ENCODE measurements at regions not wholly inside any gene's neighbourhood (a gene's known extent, or its start where the extent isn't known, plus 50 kb on each side); places are given as distances from the start of the nearest gene placed in this dataset.
"Not testable (repeated sequence)": the region's sequence is repeated elsewhere in the genome, so short reads cannot be mapped to it uniquely, and the experiment has no call there.

DNA sequence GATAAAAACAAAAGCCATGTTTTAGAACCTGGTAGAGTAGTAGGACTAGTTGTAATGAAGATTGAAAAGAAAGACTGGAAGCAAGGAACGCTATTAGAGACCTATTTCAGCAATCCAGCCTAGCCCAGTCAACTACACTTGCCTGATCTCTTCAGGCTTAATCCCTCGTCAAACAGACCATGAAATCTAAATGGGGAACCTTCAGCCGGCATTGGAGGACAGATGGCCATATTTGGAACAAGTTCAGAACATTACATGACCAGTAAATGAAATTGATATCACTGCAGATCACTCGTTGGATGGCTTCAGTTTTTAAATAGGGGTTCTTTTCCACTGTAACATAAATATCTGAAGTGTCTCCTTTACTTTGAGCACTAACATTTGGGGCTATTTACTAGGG is 84.8 kb upstream of the WDR44 start:
- no peak for DNase-seq

DNA sequence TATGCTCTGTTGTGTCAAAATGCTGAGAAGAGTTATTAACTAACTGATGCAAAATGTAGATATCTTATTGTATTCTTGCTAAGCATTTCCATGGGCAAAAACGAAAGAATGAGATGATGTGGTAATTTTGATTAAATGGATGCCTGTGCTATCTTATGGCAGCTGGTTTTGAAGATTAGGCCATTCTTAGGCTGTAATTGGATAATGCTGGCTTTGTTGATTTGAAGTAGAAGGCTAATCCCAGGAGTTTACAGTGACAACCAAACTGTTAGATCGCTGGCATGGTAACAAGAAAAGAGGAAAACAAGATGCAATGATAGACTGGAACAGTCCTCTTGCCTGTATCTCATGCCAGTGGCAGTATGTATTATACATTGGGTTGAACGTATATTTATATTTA is 74.1 kb upstream of the WDR44 start:
- DNase-seq: no peak

GRCh38 chrX:118272242-118272641 is 73.7 kb upstream of the WDR44 start:
- DNase-seq: no peak

GRCh38 chrX:118286066-118286762 is 59.7 kb upstream of the WDR44 start:
- DNase-seq: no peak

DNA sequence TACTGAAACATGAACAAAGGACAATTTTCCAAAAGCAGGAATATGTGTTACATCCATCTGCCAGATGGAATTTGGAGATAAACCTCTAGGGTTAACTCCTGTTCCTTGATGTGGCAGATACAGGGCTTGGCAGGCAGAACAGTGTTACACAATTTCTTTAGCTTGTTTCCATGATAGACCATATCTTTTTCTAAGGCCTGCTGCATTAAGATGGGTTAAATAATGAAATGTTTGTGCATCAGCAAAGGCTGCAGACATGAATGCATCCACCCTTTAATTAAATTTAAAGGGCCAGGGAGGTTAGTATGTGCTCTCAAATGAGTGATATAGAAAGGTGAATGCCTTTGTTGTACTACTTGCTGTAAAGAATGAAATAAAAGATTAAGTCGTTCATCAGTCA is 50.1 kb upstream of the WDR44 start:
- DNase-seq: not testable (repeated sequence)
